EH (cell line): ENCODE measurements at regions not wholly inside any gene's neighbourhood (a gene's known extent, or its start where the extent isn't known, plus 50 kb on each side); places are given as distances from the start of the nearest gene placed in this dataset.
A peak's percentile ranks its signal among the peaks of the same experiment; 100 is the strongest.

ENCODE experiments used
- DNase-seq: peaks from one replicate; pipeline ENCODE4 v3.0.0-alpha.2; 2015; ENCODE audit warnings: low read depth

- DNase-seq = no peak
Measured at GRCh38 chr10:43001427-43001795, 75.5 kb upstream of the RET start.

GRCh38 chr10:43002596-43002995, 74.3 kb upstream of the RET start:
- no peak for DNase-seq

GRCh38 chr10:43006490-43006889, 70.4 kb upstream of the RET start:
- no peak for DNase-seq

GRCh38 chr10:43012578-43012977, 64.3 kb upstream of the RET start:
- DNase-seq = no peak

GRCh38 chr10:43013065-43013464, 63.8 kb upstream of the RET start:
- DNase-seq = no peak

- no peak for DNase-seq
Measured at GRCh38 chr10:43024524-43024923, 52.3 kb upstream of the RET start.

GRCh38 chr10:43024942-43025700, 51.7 kb upstream of the RET start:
- DNase-seq = no peak

- DNase-seq = peak; percentile 2
Measured at GRCh38 chr10:43026039-43026973, 50.6 kb upstream of the RET start.
